Heart left ventricle (tissue), 16 donors: ENCODE measurements at regions not wholly inside any gene's neighbourhood (a gene's known extent, or its start where the extent isn't known, plus 50 kb on each side); places are given as distances from the start of the nearest gene placed in this dataset.
"Not testable (repeated sequence)": the region's sequence is repeated elsewhere in the genome, so short reads cannot be mapped to it uniquely, and the experiment has no call there.

Source experiments
- ATAC-seq, 4 donors: fragments of 200-7000 bp; cut with Tn5 transposase; one replicate each; pipeline ENCODE4 v1.9.1; 2020 to 2022; ENCODE audit warnings: moderate library complexity in 4 of 4, mild to moderate bottlenecking in 3 of 4, moderate number of reproducible peaks in 1 of 4
- DNase-seq, 5 donors: peaks; one replicate each; pipeline ENCODE4 v3.0.0-alpha.2; 2020
- H3K27ac ChIP-seq, 12 donors: fragments of 200-600 bp; sonication (generic) in 4 of 12; one replicate each; pipeline versions ENCODE4 v1.5.0 to v1.8.0; 2016 to 2022; ENCODE audit warnings: mild to moderate bottlenecking in 2 of 12
- H3K27me3 ChIP-seq, 9 donors: fragments of 200-600 bp; sonication (generic) in 2 of 9; one replicate each; pipeline versions ENCODE4 v1.5.1 to v1.8.0; 2016 to 2022; ENCODE audit warnings: mild to moderate bottlenecking in 3 of 9
- H3K36me3 ChIP-seq, 9 donors: fragments of 200-600 bp; sonication (generic) in 2 of 9; one replicate each; pipeline versions ENCODE4 v1.5.0 to v1.8.0; 2018 to 2022; ENCODE audit warnings: mild to moderate bottlenecking in 2 of 9
- H3K4me1 ChIP-seq, 12 donors: fragments of 200-600 bp; sonication (generic) in 4 of 12; one replicate each; pipeline versions ENCODE4 v1.5.0 to v1.8.0; 2016 to 2022; ENCODE audit warnings: mild to moderate bottlenecking in 3 of 12
- H3K4me3 ChIP-seq, 12 donors: fragments of 200-600 bp; sonication (generic) in 4 of 12; one replicate each; pipeline versions ENCODE4 v1.5.0 to v1.8.0; 2017 to 2022; ENCODE audit warnings: mild to moderate bottlenecking in 9 of 12, moderate library complexity in 4 of 12
- H3K9me3 ChIP-seq, 12 donors: fragments of 200-600 bp; sonication (generic) in 4 of 12; one replicate each; pipeline versions ENCODE4 v1.5.0 to v1.8.0; 2016 to 2022; ENCODE audit warnings: mild to moderate bottlenecking in 1 of 12
- POLR2A ChIP-seq, 2 donors: fragments of 450-650 bp; IDR thresholded peaks; one replicate each; pipeline ENCODE4 v1.6.1; 2017; ENCODE audit warnings: antibody characterized with exemption in 2 of 2, mild to moderate bottlenecking in 2 of 2, moderate library complexity in 2 of 2
- WGBS, 4 donors: extraction: QIAGEN DNeasy Blood & Tissue Kit in 2 of 4; methylation state at CpG; one replicate each; pipeline versions ENCODE4 v1.1.5 to v1.1.7; 2013 to 2018; 5-methylcytosine and 5-hydroxymethylcytosine counted together
- intact Hi-C, 10 donors: fragments of 100-400 bp; cut with DNase I; formaldehyde crosslinking; loops; one replicate each; pipeline versions ENCODE4 v1.11.1 to v1.14.2; 2022
- microRNA-seq, 4 donors: library from miRNA; unstranded; fragments of <30 nt; microRNA quantifications; one replicate each; pipeline versions ENCODE4 to v1.2.0, GENCODE V29; 2017 to 2020
- TF ChIP-seq, protein P1 (sequence below), 12 donors: fragments of 200-600 bp; sonication (generic) in 4 of 12; IDR thresholded peaks; one replicate each; pipeline versions ENCODE4 v1.5.0 to v1.8.0; 2018 to 2022; ENCODE audit warnings: antibody characterized with exemption in 12 of 12, mild to moderate bottlenecking in 5 of 12
- donor health status: ischemic (EF 13 %, LVEDD 7.1; RV severe dilation, severe dysfunction).
- donor health status: healthy with polysubstance abuse.
- donor health status: DM: no; HTN: yes; CAD: no.
- donor health status: DM: no; HTN: no; CAD: no.
- donor health status: ischemic (EF 25% LVEDD 6.9; RV normal size, moderate dysfunction).
- donor health status: ischemic (EF 25% LVEDD 5.7; RV mildly dilated, moderate dysfunction).
- donor health status: healthy.
- donor health status: DM: yes; HTN: yes; CAD: no.
- donor health status: ischemic (EF 35%, LVEDD 5.7; RV mildly dilated, moderate dysfunction).
- donor health status: nonischemic (EF 11% LVEDD 7.7; RV severe dilation, severe dysfunction).
- donor health status: DM: yes; HTN: yes; CAD: no.
- donor health status: PGD.
- donor health status: ischemic (EF 29% LVEDD 5.4; RV normal size, mild dysfunction).
- donor health status: nonischemic (EF 23%, LVEDD 6.1; RV moderate dilation, normal function).

DNA sequence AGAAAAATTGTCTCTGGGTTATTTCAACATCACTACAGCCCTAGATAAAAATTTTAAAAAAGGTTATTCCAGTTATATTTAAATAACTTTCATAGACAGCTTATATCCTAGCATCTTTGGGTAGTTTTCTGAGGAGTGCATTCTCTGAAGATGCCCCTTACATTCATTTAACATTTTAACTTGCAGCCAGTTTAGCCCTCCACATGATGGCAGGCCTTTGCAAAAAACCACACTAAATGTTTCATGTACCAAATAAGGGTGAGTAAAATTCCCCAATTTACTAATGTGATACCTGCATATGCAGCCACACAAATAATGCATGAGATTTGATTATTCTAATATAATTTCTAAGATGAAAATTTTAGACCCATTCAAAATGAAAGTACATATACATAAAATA, 108.4 kb upstream of the ZWINT start:
- no peak overlapping the region for H3K4me3 ChIP-seq
- H3K4me1 ChIP-seq: no peaks in the 10 kb centered on the region
- DNase-seq: no peak
- no peaks in the 10 kb centered on the region for H3K36me3 ChIP-seq
- no peaks in the 10 kb centered on the region for H3K9me3 ChIP-seq
- intact Hi-C loops: no loop called here
- no peak for ATAC-seq
- no peak for TF ChIP-seq POLR2A (IDR thresholded peaks at IDR 0.05)
- TF ChIP-seq, protein P1, sequence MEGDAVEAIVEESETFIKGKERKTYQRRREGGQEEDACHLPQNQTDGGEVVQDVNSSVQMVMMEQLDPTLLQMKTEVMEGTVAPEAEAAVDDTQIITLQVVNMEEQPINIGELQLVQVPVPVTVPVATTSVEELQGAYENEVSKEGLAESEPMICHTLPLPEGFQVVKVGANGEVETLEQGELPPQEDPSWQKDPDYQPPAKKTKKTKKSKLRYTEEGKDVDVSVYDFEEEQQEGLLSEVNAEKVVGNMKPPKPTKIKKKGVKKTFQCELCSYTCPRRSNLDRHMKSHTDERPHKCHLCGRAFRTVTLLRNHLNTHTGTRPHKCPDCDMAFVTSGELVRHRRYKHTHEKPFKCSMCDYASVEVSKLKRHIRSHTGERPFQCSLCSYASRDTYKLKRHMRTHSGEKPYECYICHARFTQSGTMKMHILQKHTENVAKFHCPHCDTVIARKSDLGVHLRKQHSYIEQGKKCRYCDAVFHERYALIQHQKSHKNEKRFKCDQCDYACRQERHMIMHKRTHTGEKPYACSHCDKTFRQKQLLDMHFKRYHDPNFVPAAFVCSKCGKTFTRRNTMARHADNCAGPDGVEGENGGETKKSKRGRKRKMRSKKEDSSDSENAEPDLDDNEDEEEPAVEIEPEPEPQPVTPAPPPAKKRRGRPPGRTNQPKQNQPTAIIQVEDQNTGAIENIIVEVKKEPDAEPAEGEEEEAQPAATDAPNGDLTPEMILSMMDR (IDR thresholded peaks at IDR 0.05): no peak
- H3K27ac ChIP-seq: no peak overlapping the region
- H3K27me3 ChIP-seq: no peaks in the 10 kb centered on the region

DNA sequence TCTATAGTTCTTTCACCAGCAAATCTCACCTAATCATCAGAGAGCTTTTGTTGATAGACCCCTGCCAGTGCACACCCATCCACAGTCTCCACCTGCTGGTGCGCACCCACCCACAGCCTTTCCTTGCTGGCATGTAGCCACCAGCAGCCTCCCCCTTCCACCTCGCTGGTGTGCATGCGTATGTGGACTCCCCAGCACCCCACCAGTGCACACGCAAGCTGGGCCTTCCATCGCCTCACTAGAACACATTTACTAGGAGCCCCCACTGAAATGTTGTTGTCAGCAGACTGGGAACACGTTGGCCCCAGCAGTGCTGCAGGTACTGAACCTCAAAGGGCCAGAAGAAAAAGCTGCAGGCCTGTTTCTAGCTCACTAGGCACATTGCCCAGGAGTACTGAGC, 104.9 kb upstream of the ZWINT start:
- H3K9me3 ChIP-seq: no peaks in the 10 kb centered on the region
- TF ChIP-seq, protein P1 (IDR thresholded peaks at IDR 0.05): no peak
- TF ChIP-seq POLR2A (IDR thresholded peaks at IDR 0.05): no peak
- 81 to 88% (median 84%) methylated on average over 6 of the region's 6 CpGs for WGBS, 4 donors
- no peak for DNase-seq
- H3K27me3 ChIP-seq: no peaks in the 10 kb centered on the region
- no peak overlapping the region for H3K4me3 ChIP-seq
- intact Hi-C loops: no loop called here
- no peaks in the 10 kb centered on the region for H3K4me1 ChIP-seq
- ATAC-seq: no peak
- H3K36me3 ChIP-seq: no peaks in the 10 kb centered on the region
- no peak overlapping the region for H3K27ac ChIP-seq

DNA sequence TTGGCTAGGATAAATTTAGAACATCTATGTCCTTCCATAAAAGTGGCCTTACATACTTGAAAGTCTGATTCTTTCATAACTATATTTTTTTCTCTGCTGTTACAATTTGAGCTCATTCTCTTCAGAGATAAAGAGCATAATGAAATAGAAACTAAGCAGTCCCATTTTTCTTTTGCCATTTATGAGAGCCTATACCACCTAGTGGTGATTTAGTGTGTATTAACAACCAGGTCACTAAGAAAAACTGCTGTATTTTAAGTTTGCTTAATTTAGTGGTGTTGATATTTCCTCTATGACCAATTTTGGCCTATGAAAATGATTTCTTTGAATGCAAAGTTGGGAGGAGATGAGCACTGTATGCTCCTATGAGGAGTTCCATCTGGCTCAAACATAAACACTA, 88.7 kb upstream of the ZWINT start:
- Histone ChIP-seq H3K27ac (no peak overlapping the region), H3K4me3 (no peak overlapping the region), H3K27me3 (no peaks in the 10 kb centered on the region), H3K36me3 (no peaks in the 10 kb centered on the region), H3K9me3 (peaks cover 0 to 6% (median 0%) of the 10 kb centered on the region in 12 donors), H3K4me1 (no peaks in the 10 kb centered on the region)
- intact Hi-C loops: no loop called here
- TF ChIP-seq, protein P1 (IDR thresholded peaks at IDR 0.05): peak in 6 of 12 donors; percentile 7 to 23 (median 18)
- no peak for TF ChIP-seq POLR2A (IDR thresholded peaks at IDR 0.05)
- ATAC-seq (no peak), DNase-seq (no peak)

DNA sequence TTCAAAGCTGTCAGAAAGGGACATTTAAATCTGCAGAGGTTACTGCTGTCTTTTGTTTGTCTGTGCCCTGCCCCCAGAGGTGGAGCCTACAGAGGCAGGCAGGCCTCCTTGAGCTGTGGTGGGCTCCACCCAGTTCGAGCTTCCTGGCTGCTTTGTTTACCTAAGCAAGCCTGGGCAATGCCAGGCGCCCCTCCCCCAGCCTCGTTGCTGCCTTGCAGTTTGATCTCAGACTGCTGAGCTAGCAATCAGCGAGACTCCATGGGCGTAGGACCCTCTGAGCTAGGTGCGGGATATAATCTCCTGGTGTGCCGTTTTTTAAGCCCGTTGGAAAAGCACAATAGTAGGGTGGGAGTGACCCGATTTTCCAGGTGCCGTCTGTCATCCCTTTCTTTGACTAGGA, 86.6 kb upstream of the ZWINT start:
- ATAC-seq, H3K4me1 ChIP-seq, intact Hi-C loops, H3K36me3 ChIP-seq, H3K27me3 ChIP-seq, H3K9me3 ChIP-seq, H3K27ac ChIP-seq, H3K4me3 ChIP-seq, DNase-seq: not testable (repeated sequence)
- WGBS, 4 donors: 81 to 91% (median 82%) methylated on average over 10 of the region's 10 CpGs

DNA sequence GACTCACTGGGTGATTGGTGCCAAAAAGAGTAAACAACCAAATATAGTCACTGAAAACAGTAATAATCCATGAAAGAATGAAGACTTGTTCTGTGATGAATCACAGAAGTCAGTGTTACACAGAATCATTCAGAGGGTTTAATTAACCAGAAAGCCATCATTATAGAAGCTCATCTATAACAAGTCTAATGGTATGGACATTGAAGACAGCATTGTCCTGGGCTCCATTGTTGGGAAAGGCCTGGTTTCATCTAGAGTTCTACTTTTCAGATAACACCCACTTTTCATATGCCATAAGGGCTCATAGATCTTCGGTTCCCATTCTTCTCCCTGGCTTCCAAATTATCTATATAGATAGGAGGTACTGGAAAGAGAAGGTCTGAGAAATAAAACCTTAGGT, 80.3 kb upstream of the ZWINT start:
- H3K4me3 ChIP-seq, H3K27me3 ChIP-seq, H3K4me1 ChIP-seq, H3K9me3 ChIP-seq, DNase-seq, H3K36me3 ChIP-seq, ATAC-seq, H3K27ac ChIP-seq, intact Hi-C loops: not testable (repeated sequence)
- WGBS, 4 donors: 60 to 77% (median 67%) methylated on average over 1 of the region's 1 CpG

Small RNA genes lying in the stretch of these regions (microRNA-seq; reads per million reads assigned to microRNA genes)
- gene MIR3924: 0 reads per million in 4 donors
